K562 (cell line): ENCODE measurements at regions not wholly inside any gene's neighbourhood (a gene's known extent, or its start where the extent isn't known, plus 50 kb on each side); places are given as distances from the start of the nearest gene placed in this dataset.

Experiments
- ATAC-seq: fragments of 200-7000 bp; cut with Tn5 transposase; 3 replicates; pipeline ENCODE4 v1.9.1; 2020; ENCODE audit warnings: moderate library complexity
- BruUV-seq: library from RNA; stranded (reverse); fragments of 400-500 nt; replicated peaks from 2 replicates; lab custom pipeline; 2021; lab: Mats Ljungman, UMichigan
- CTCF ChIA-PET: fragments of 300-600 bp; formaldehyde crosslinking; extraction: SDS; loops from one replicate; lab custom pipeline; 2021; ENCODE audit warnings: low intra/inter-chr PET ratio; lab: Yijun Ruan, JAX
- POLR2A ChIA-PET: fragments of 300-600, 350-650 bp; sonication (Branson Sonifier 250); formaldehyde crosslinking; extraction: SDS; loops from one replicate; lab custom pipeline; 2021; ENCODE audit warnings: antibody characterized with exemption, inconsistent platforms; lab: Yijun Ruan, JAX
- DNase-seq, 4 experiments: peaks; one replicate each; pipeline versions ENCODE4 v3.0.0 to v3.0.0-alpha.2; 2011 to 2018; ENCODE audit warnings: low spot score in 3 of 4, mixed read lengths in 3 of 4; ENCODE audit errors: extremely low read depth in 1 of 4
- FAIRE-seq: peaks from 2 replicates; lab custom pipeline; 2011; peaks lifted over from hg19 to GRCh38; lab: Jason Lieb, UNC
- H2AFZ ChIP-seq: 2 replicates; pipeline ENCODE4 v1.6.0; 2011; ENCODE audit warnings: low read depth, low read length, control low read depth, inconsistent platforms
- H3K27ac ChIP-seq: fragments of 200-600 bp; 3 replicates; pipeline ENCODE4 v1.8.0; 2011; ENCODE audit warnings: low read depth, mild to moderate bottlenecking, control low read depth, inconsistent platforms, low read length, moderate library complexity, mixed read lengths; ENCODE audit errors: extremely low read depth
- H3K27me3 ChIP-seq, 2 experiments: fragments of 300-600 bp in 1 of 2; 2 replicates in 1 of 2; 3 replicates in 1 of 2; pipeline versions ENCODE4 v1.6.0 to v1.8.0; 2011; ENCODE audit warnings: inconsistent platforms in 2 of 2, low read length in 2 of 2, mild to moderate bottlenecking in 1 of 2, mixed read lengths in 1 of 2, moderate library complexity in 1 of 2; ENCODE audit not compliant: control insufficient read depth in 2 of 2, insufficient read depth in 2 of 2
- H3K36me3 ChIP-seq: fragments of 300-600 bp; 3 replicates; pipeline ENCODE4 v1.8.0; 2011; ENCODE audit warnings: mild to moderate bottlenecking, low read length, inconsistent platforms; ENCODE audit not compliant: control insufficient read depth, insufficient read depth
- H3K4me1 ChIP-seq, 2 experiments: fragments of 200-600 bp in 1 of 2; replicated peaks in 1 of 2; 2 replicates in 1 of 2; 3 replicates in 1 of 2; pipeline versions ENCODE4 v1.5.1 to v1.8.0; 2011; ENCODE audit warnings: inconsistent platforms in 2 of 2, low read length in 2 of 2, mild to moderate bottlenecking in 1 of 2, mixed read lengths in 1 of 2, moderate library complexity in 1 of 2; ENCODE audit not compliant: control insufficient read depth in 2 of 2, insufficient read depth in 2 of 2
- H3K4me2 ChIP-seq: 2 replicates; pipeline ENCODE4 v1.6.1; 2011; ENCODE audit warnings: low read length, control low read depth, inconsistent platforms, mixed read lengths; ENCODE audit not compliant: insufficient read depth
- H3K4me3 ChIP-seq: fragments of 200-600 bp; sonication (generic), shearing (Covaris generic); 2 replicates; pipeline ENCODE4 v1.5.1; 2016; ENCODE audit warnings: control low read depth, inconsistent platforms
- H3K79me2 ChIP-seq: fragments of 200-600 bp; 3 replicates; pipeline ENCODE4 v1.8.0; 2011; ENCODE audit warnings: low read length, inconsistent platforms; ENCODE audit not compliant: control insufficient read depth, insufficient read depth
- H3K9ac ChIP-seq, 2 experiments: 2 replicates each; pipeline versions ENCODE4 v1.6.0 to v1.6.1; 2011; ENCODE audit warnings: low read depth in 2 of 2, low read length in 2 of 2, control low read depth in 1 of 2, inconsistent platforms in 1 of 2, mild to moderate bottlenecking in 1 of 2, mixed read lengths in 1 of 2; ENCODE audit not compliant: insufficient read depth in 1 of 2
- H3K9me1 ChIP-seq: one replicate; pipeline ENCODE4 v1.6.0; 2011; ENCODE audit warnings: inconsistent platforms, mild to moderate bottlenecking, low read length, moderate library complexity; ENCODE audit not compliant: control insufficient read depth, insufficient read depth
- H3K9me3 ChIP-seq: replicated peaks from 2 replicates; pipeline ENCODE4 v1.5.1; 2011; ENCODE audit warnings: low read depth, low read length, inconsistent platforms; ENCODE audit not compliant: control insufficient read depth, insufficient read depth
- H4K20me1 ChIP-seq: replicated peaks from 2 replicates; pipeline ENCODE4 v1.6.1; 2011; ENCODE audit warnings: low read length, inconsistent platforms, mixed read lengths; ENCODE audit not compliant: control insufficient read depth, insufficient read depth
- U2AF2 ChIP-seq: fragments of 200-400 bp; formaldehyde crosslinking; optimal IDR thresholded peaks from 2 replicates; pipeline ENCODE3; 2017; ENCODE audit warnings: low read depth, mild to moderate bottlenecking, low read length
- ZFPM2 ChIP-seq: fragments of 250-450 bp; sonication (Bioruptor Pico); IDR thresholded peaks from 2 replicates; pipeline ENCODE4 v1.5.1; 2022; ENCODE audit warnings: mild to moderate bottlenecking
- ZNF134 ChIP-seq: fragments of 250-450 bp; sonication (Bioruptor Pico); conservative IDR thresholded peaks from 2 replicates; pipeline ENCODE4 v1.4.0; 2020
- WGBS: fragments of 100-300 bp; shearing (Covaris generic); methylation state at CpG from one replicate; pipeline ENCODE4 v1.1.6; 2016; ENCODE audit warnings: low coverage, mixed read lengths; ENCODE audit not compliant: insufficient coverage; ENCODE audit errors: missing lambda C conversion rate; 5-methylcytosine and 5-hydroxymethylcytosine counted together
- in situ Hi-C: fragments of 300-500 bp; cut with MboI; formaldehyde crosslinking; loops from 4 replicates; pipeline ENCODE4 v1.15.0; 2018; ENCODE audit warnings: inconsistent platforms, mixed read lengths
- intact Hi-C: fragments of 100-400 bp; cut with micrococcal nuclease; formaldehyde crosslinking; loops from 2 replicates; pipeline ENCODE4 v1.14.2; 2022
- TF ChIP-seq, protein P1 (sequence below), 3 experiments: fragments of 200-800 bp in 1 of 3; fragments of 250-450 bp in 1 of 3; fragments of 450-650 bp in 1 of 3; sonication (Bioruptor Pico) in 1 of 3; sonication (Bioruptor generic) in 1 of 3; formaldehyde crosslinking in 1 of 3; IDR thresholded peaks; 2 replicates each; pipeline versions ENCODE4 v1.6.1 to v1.8.0; 2016 to 2022; ENCODE audit warnings: mild to moderate bottlenecking in 2 of 3, missing genetic modification characterization in 2 of 3, missing compliant biosample characterization in 1 of 3, moderate library complexity in 1 of 3
- TF ChIP-seq, protein P2 (sequence below): fragments of 450-650 bp; IDR thresholded peaks from 2 replicates; pipeline ENCODE4 v1.6.1; 2016; ENCODE audit warnings: borderline replicate concordance

DNA sequence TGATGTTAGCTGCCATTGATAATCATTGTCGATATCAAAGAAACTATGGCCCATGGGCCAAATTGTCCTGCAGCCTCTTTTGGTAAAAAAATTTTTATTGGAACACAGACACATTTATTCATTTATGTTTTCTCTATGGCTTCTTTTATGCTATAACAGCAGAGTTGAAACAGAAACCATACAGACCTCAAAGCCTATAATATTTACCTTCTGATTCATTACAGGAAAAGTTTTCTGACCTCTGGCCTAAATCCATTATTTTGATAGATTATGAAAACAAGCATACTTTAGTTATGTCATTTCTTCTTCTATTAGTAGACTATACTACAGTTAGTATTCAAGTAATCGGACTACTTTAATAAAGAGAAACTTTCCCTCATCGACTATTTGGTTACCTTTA lies 349.7 kb upstream of the GALNT5 start:
- POLR2A ChIA-PET = no interaction called here
- in situ Hi-C loops = no loop called here
- H3K9ac ChIP-seq = no peak overlapping the region
- no peaks in the 10 kb centered on the region for H3K9me3 ChIP-seq
- H4K20me1 ChIP-seq = no peaks in the 10 kb centered on the region
- CTCF ChIA-PET = no interaction called here
- no peaks in the 10 kb centered on the region for H3K9me1 ChIP-seq
- TF ChIP-seq, protein P1, sequence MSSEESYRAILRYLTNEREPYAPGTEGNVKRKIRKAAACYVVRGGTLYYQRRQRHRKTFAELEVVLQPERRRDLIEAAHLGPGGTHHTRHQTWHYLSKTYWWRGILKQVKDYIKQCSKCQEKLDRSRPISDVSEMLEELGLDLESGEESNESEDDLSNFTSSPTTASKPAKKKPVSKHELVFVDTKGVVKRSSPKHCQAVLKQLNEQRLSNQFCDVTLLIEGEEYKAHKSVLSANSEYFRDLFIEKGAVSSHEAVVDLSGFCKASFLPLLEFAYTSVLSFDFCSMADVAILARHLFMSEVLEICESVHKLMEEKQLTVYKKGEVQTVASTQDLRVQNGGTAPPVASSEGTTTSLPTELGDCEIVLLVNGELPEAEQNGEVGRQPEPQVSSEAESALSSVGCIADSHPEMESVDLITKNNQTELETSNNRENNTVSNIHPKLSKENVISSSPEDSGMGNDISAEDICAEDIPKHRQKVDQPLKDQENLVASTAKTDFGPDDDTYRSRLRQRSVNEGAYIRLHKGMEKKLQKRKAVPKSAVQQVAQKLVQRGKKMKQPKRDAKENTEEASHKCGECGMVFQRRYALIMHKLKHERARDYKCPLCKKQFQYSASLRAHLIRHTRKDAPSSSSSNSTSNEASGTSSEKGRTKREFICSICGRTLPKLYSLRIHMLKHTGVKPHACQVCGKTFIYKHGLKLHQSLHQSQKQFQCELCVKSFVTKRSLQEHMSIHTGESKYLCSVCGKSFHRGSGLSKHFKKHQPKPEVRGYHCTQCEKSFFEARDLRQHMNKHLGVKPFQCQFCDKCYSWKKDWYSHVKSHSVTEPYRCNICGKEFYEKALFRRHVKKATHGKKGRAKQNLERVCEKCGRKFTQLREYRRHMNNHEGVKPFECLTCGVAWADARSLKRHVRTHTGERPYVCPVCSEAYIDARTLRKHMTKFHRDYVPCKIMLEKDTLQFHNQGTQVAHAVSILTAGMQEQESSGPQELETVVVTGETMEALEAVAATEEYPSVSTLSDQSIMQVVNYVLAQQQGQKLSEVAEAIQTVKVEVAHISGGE (CRISPR knock-in tag; IDR thresholded peaks at IDR 0.05) = no peak
- TF ChIP-seq ZNF134 (CRISPR knock-in tag) (no peak), U2AF2 (no peak), ZFPM2 (CRISPR knock-in tag) (no peak)
- TF ChIP-seq, protein P2, sequence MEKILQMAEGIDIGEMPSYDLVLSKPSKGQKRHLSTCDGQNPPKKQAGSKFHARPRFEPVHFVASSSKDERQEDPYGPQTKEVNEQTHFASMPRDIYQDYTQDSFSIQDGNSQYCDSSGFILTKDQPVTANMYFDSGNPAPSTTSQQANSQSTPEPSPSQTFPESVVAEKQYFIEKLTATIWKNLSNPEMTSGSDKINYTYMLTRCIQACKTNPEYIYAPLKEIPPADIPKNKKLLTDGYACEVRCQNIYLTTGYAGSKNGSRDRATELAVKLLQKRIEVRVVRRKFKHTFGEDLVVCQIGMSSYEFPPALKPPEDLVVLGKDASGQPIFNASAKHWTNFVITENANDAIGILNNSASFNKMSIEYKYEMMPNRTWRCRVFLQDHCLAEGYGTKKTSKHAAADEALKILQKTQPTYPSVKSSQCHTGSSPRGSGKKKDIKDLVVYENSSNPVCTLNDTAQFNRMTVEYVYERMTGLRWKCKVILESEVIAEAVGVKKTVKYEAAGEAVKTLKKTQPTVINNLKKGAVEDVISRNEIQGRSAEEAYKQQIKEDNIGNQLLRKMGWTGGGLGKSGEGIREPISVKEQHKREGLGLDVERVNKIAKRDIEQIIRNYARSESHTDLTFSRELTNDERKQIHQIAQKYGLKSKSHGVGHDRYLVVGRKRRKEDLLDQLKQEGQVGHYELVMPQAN = no peak
- TF ChIP-seq, all 486 proteins: peak for 0
- FAIRE-seq = no peak
- ATAC-seq = no peak
- WGBS = 1% methylated on average over 3 of the region's 3 CpGs
- H3K36me3 ChIP-seq = no peaks in the 10 kb centered on the region
- no peak overlapping the region for H3K4me2 ChIP-seq
- no peaks in the 10 kb centered on the region for H3K4me1 ChIP-seq
- H3K79me2 ChIP-seq = no peaks in the 10 kb centered on the region
- DNase-seq = no peak
- BruUV-seq = no TSS peak
- intact Hi-C loops = no loop called here
- no peak overlapping the region for H3K4me3 ChIP-seq
- no peak overlapping the region for H2AFZ ChIP-seq
- H3K27me3 ChIP-seq = no peaks in the 10 kb centered on the region
- no peak overlapping the region for H3K27ac ChIP-seq
